ENCODE measurements at regions not wholly inside any gene's neighbourhood (a gene's known extent, or its start where the extent isn't known, plus 50 kb on each side); places are given as distances from the start of the nearest gene placed in this dataset.

GRCh38 chr16:27681681-27682080 lies 131.7 kb downstream of the KATNIP start:
- DNase-seq (ENCODE audit: low read depth, low spot score): no peak
- ChIA-PET POLR2A (no interaction called here), CTCF (no interaction called here)
- no peak overlapping the region for H3K4me3 ChIP-seq (ENCODE audit: low read depth, low read length)
- no peak for TF ChIP-seq CTCF (IDR thresholded peaks at IDR 0.05; ENCODE audit: insufficient read depth, low read length, missing control alignments)

- ChIA-PET POLR2A (no interaction called here), CTCF (no interaction called here)
- H3K4me3 ChIP-seq (ENCODE audit: low read depth, low read length): no peak overlapping the region
- DNase-seq (ENCODE audit: low read depth, low spot score): no peak
- no peak for TF ChIP-seq CTCF (IDR thresholded peaks at IDR 0.05; ENCODE audit: insufficient read depth, low read length, missing control alignments)
Measured at GRCh38 chr16:27684047-27684446, 134.1 kb downstream of the KATNIP start.

GRCh38 chr16:27685807-27686206 lies 135.9 kb downstream of the KATNIP start:
- ChIA-PET POLR2A (no interaction called here), CTCF (interaction anchor here (1.2 to 1.8 kb wide), 2 partner anchors 28 to 385 kb away, joined by 3 read pairs; no protein-coding TSS in a partner anchor)
- no peak for TF ChIP-seq CTCF (IDR thresholded peaks at IDR 0.05; ENCODE audit: insufficient read depth, low read length, missing control alignments)

GRCh38 chr16:27686926-27687325 lies 137.0 kb downstream of the KATNIP start:
- no peak overlapping the region for H3K4me3 ChIP-seq (ENCODE audit: low read depth, low read length)
- DNase-seq (ENCODE audit: low read depth, low spot score): no peak
- CTCF ChIA-PET: interaction anchor here (0.8 to 1.3 kb wide), 3 partner anchors 11 to 16 kb away, joined by 3 to 4 read pairs (median 3); no protein-coding TSS in a partner anchor
- POLR2A ChIA-PET: no interaction called here
- no peak for TF ChIP-seq CTCF (IDR thresholded peaks at IDR 0.05; ENCODE audit: insufficient read depth, low read length, missing control alignments)

More at GRCh38 chr16:27685807-27686206, 135.9 kb downstream of the KATNIP start:
- H3K4me3 ChIP-seq (ENCODE audit: low read depth, low read length): no peak overlapping the region
- DNase-seq (ENCODE audit: low read depth, low spot score): no peak

- ChIA-PET POLR2A (no interaction called here), CTCF (interaction anchor here (1.1 to 1.3 kb wide), 2 partner anchors 11 to 16 kb away, joined by 3 read pairs; no protein-coding TSS in a partner anchor)
- no peak overlapping the region for H3K4me3 ChIP-seq (ENCODE audit: low read depth, low read length)
- DNase-seq (ENCODE audit: low read depth, low spot score): no peak
- TF ChIP-seq CTCF (IDR thresholded peaks at IDR 0.05; ENCODE audit: insufficient read depth, low read length, missing control alignments): no peak
Measured at GRCh38 chr16:27687605-27688004, 137.7 kb downstream of the KATNIP start.

- H3K4me3 ChIP-seq (ENCODE audit: low read depth, low read length): no peak overlapping the region
- no peak for DNase-seq (ENCODE audit: low read depth, low spot score)
- ChIA-PET POLR2A (no interaction called here), CTCF (interaction anchor here (0.9 to 2.2 kb wide), 5 partner anchors 9 to 178 kb away, joined by 3 to 8 read pairs (median 4); no protein-coding TSS in a partner anchor)
- TF ChIP-seq CTCF (IDR thresholded peaks at IDR 0.05; ENCODE audit: insufficient read depth, low read length, missing control alignments): no peak
Measured at GRCh38 chr16:27689711-27690110, 139.8 kb downstream of the KATNIP start.

Data from AG04449 (cell line).